T-helper 2 cell (primary cell): ENCODE measurements at regions not wholly inside any gene's neighbourhood (a gene's known extent, or its start where the extent isn't known, plus 50 kb on each side); places are given as distances from the start of the nearest gene placed in this dataset.
"Not testable (repeated sequence)": the region's sequence is repeated elsewhere in the genome, so short reads cannot be mapped to it uniquely, and the experiment has no call there.

ENCODE experiments used
- DNase-seq, 5 experiments: peaks; one replicate each; pipeline versions ENCODE4 v3.0.0 to v3.0.0-alpha.2; 2012 to 2022

DNA sequence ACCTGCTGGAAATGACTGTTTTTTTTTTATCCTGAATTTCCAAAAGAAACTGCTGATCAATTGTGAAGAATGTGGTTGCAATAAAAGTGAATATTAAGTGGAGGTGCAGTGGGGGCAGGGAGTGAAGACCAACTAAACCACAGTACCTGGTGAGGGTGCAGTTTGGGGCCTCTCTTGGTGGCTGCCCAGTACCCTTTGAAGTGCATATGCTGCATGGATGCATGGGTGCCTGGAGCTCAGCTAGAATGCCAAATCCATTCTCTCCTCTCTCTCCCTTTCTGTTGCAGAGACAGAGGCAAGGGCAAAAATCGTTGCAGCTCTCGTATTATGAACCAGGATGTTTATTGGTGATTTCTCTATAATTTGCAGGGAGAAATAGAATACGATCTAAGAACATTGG is 420.5 kb upstream of the ONECUT1 start:
- DNase-seq = no peak

DNA sequence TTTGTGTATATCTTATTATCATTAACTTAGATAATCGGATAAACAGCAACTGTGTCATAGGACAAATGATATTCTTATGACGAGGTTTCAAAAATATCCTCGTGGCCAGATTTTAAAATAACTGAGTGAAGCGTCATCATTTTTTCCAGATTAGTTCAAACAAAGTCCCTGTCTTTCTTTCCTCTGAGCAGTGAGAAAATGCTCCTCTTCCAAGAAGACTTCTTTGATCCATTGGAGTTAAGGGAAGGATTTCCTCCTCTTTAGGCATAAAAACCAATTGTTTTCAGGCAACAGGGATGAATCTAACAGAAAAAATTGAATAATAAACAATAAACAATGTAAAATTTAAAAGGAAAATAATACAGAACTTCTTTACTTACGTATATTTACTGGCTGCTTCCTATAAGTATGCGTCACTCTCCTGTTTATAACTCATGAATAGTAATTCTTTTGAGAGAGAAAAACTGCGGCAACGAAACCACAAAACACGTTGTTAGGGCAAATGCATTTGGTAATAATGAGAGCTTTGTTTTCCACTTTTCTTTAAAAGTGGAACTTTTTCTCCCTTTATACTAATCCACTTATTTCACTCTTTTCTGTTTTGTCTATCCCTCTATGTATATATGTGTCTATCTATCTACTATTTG is 419.4 kb upstream of the ONECUT1 start:
- no peak for DNase-seq

DNA sequence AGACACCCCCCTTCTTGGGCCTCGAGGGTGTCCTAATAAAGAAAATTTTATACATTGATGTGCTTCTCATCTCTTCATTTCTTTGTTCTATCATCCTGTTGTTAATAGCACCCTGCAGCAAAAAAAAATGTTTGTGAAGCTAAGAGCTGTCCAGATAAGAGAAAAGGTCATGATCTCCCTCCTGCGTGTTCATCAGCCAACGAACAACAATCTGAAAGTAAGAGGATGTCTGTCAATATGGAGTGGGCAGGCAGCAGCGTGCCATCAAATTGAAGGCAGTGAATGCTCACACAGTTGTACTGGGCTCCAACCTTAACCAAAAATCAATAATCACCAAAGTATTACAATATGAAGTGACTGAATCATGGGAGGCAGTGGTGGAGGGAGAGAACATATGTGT is 418.6 kb upstream of the ONECUT1 start:
- DNase-seq = no peak

DNA sequence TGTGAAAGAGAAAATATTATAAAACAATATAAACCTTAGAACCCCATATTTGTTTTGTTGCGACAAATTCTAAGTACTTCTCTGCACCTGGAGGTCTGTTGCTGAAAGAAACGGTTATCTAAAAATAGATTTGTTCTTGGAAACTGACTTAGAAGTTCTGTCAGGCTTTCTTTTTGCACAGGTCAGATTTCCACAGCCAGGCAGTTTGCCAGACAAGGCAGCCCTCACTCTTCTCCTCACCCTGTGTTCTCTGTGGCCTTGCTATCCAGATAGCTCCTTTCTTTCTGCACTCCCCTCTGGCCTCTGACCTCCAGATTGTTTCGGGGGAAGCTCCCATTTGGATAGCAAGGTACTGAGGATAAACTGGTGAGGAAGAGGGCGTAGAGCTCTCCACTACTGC is 413.3 kb upstream of the ONECUT1 start:
- DNase-seq = no peak

DNA sequence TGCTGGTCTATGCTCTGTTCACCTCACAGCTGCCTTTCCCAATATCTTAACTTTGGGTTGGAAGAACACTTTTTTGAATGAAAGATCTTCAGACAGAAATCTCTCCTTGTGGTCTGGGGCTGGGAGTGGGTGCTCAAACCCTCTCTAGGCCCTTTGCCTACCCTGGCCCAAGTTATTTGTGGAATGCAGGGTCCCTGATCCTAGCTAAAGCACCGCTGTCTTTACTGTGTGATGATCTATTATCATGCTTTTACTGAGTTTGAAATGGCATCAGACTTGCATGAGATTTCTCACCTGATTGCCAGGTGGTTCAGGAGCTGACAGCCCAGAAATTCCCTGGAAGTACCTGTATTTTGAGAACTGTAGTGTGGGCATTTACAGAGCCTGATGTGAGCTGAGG is 412.7 kb upstream of the ONECUT1 start:
- no peak for DNase-seq

DNA sequence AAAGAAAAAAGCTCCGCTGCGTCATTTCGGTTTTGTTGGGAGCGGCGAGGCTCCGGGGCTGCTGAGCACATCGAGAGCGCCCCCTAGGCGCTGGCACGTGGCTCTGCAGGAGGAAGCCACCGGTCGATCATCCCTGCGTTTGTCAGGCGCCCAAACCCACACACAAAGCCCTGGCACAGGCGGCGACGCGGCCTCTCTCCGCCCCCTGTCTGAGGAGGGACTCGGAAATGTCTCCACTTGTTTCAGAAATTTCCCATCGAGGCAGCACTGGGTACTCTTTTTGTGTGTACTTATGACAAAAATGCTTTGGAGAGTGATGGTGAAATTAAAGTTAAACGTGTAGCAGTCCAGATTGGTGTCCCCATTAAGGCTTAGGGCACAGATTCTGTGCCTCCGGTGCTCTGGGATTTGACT is 407.3 kb upstream of the ONECUT1 start:
- peak in 2 of 5 experiments; percentile 3 to 62 for DNase-seq

DNA sequence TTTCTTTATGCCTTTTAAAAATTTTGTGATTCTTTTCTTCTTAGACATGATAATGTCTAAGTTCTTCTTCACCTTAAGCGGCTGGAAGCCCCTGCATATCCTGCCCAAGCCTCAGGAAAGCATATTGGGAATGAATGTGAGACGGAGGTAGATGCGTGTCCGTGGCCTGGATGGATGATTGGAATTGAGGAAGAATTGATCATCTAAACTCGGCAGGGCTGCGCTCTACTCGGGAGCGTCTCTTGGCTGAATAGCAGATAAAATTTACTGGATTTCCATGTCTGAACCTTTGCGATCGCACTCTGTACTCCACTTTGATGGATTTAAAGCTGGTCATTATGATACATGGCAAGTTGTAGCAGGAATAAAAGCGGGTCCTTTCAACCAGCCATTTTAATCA is 406.7 kb upstream of the ONECUT1 start:
- DNase-seq = no peak

DNA sequence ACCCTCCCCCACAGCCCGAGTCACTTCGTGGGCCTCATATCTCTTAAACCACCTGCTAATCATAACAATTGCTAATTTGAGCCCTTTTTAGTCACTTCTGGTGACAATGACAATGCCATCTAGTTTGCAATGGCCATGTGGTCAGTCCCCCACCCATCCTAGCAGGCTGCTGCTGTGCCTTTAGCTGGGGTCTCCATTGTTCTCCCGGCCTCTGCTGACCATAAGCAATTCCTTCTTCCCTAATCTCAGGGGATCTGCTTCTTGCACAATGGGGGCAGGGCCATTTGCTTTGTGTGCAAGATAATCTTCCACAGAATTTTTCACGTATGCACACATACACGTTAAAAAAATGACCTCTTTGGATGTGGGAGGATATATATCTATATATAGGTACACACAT is 406.1 kb upstream of the ONECUT1 start:
- no peak for DNase-seq

DNA sequence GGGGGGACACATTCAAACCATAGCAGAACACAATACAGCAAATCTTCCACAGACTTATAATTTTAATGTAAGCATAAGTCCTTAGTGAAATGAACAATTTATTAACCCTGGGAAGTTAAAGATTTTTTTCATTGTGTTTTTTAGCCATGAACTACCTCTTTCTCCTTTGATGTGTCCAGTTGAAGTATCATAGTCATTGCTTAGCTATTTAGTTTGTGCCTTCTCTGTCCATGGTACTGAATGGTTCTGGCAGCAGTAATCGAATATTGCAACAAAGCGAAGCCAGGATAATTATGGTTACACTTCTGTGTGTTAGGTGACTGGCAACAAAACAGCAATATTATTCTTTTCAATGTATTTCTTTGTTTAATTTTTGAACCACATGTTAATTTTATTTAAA is 403.0 kb upstream of the ONECUT1 start:
- no peak for DNase-seq

DNA sequence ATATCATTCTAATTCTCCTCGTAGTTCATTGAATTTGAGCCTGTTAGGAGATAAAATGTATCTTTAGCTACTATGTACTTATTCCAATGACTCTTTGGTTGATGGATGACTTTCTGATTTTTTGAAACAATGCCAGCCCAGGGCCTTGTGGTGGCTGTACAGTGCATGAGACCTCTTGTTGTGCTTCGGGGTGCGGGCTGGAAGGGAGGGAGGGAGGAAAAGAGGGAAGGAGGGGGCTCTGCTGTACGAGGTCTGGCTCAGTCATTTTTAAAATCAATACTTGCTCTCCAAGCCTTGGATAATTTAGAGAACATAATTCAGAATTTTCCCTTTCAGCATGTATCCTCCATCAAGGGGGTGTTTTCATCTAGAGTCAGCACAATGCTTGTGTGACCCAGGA is 399.7 kb upstream of the ONECUT1 start:
- DNase-seq = no peak

DNA sequence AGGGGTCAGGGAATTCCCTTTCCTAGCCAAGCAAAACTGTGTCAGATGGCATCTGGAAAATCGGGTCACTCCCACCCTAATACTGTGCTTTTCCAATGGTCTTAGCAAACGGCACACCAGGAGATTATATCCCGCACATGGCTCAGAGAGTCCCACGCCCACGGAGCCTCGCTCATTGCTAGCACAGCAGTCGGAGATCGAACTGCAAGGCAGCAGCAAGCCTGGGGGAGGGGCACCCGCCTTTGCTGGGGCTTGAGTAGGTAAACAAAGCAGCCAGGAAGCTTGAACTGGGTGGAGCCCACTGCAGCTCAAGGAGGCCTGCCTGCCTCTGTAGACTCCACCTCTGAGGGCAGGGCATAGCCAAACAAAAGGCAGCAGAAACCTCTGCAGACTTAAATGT is 393.3 kb upstream of the ONECUT1 start:
- not testable (repeated sequence) for DNase-seq

DNA sequence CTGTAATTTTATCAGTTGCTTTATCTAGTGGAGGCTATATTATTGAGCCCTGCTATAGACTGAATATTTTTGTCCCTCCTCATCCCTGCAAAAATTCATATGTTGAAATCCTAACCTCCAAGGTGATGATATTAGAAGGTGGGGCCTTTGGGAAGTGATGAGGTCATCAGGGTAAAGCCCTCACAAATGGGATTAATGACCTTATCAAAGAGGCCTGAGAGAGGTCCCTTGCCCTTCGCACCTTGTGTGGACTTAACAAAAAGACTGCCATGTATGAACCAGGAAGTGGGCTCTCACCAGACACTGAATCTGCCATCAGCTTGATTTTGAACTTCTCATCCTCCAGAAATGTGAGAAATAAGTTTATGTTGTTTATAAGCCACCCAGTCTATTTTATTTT is 381.4 kb upstream of the ONECUT1 start:
- no peak for DNase-seq

DNA sequence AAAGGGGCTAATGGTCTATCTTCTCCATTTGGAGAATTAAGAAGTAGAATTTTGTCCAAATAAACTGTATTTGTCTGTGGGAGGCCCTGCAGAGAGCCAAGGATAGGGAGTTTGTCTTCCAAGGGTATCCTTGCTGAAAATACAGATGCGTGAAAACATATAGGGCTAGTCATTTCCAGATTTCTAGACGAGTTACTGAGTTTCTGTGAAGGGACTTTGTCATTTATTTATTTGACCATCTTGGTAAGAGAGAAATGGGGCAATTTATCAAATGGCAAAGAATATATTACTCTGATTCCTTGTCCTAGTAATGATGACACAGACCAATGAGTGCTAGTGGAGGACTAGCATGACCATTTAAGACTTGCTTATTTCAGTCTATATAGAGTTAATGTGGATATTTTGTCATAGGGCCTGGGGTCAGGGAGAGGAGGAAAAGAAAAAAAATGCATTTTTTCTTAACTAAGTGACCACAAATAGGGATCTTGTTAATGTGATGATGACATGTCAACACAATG is 376.6 kb upstream of the ONECUT1 start:
- no peak for DNase-seq

DNA sequence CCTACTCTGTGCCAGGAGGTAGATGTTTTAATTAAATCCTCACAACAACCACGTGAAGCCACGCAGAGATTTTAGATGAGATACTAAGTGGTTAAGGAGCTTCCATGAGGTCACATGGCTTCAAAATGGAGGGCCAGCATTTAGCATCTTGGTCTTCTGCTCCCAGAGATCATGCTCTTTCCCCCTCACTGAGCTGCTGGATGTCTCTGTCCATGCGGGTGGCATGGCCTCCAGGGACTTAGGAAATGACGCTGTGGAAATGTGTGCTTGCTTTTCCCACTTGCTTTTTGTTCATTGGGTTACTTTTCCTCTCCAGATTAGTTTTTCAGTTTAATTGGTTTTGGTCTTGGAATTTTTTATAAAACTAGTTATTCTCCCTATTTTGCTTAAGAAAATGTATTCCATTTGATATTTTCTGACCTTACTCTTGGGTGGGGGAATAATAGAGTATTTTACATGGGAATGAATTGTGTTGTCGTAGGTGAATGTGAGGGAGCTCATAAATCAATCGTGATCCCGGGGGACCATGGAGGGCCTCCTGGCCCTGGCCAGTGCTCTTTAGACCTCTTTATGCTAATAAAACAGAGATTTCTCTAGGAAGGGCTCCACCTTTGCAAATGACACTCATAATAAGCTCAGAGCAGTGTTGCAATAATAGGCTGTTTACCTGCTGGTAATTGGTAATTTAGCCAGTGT is 376.0 kb upstream of the ONECUT1 start:
- no peak for DNase-seq

DNA sequence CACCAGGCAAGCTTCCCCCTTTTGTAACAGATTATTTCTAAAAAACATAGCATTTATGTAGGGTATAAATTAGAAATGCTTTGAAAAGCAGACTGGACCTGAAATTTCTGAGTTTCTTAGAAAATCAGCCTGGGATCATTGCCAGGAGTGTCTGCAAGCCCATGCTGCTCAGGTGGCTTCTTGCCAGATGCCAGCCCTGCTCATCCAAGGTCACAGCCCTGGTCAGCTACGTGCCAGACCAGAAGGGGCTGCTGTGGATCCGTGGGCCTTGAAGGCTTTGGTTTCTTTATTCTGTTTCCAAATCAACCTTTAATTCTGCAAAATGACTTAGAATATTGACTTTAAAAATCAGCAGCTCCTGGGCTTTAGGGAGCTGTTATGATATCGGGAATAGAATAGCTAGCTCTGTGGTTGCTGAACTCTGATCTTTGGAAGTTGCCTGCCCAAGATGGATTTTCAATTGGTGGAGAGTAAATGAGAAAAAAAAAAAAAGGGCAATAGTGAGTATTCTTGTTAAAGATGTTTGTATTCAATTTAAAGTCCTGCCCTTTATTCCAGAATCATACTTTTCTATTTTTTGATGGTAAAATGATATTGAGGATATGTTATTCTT is 370.1 kb upstream of the ONECUT1 start:
- DNase-seq = no peak

DNA sequence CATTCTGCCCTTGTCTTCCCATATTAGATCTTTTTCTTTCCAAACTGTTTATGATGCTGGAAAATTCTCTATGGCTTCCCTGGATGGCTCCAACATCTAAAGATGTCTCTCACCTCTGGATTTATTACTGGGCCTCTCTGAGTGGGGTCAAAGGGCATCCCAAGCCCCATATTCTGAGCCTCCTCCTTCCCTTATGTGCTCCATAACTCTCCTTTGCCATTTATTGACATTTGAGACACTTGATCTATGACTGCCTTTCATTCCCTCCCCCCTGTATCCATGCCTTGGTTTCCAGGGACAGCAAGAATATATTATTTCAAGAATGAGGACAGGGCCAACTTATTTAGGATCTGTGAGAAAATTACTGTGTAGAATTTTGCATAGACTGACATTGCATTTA is 369.3 kb upstream of the ONECUT1 start:
- no peak for DNase-seq

DNA sequence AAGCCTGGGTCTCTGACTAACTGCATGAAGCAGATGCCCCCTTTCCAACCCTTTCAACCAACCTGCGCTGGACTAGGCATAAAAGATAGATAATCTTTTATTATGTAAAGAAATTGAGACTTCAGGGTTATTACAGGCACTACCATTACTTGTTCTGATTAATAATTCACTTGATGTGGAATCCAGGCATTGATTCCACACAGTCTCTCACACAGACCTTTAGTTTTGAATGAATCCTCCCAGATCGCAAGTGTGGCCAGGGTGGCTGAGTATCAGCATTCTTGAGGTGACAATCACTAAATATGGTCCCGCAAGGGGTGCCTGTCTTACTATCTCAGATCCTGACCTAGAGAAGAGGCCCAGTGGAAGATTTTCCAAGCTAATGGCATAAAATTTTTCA is 368.9 kb upstream of the ONECUT1 start:
- no peak for DNase-seq

DNA sequence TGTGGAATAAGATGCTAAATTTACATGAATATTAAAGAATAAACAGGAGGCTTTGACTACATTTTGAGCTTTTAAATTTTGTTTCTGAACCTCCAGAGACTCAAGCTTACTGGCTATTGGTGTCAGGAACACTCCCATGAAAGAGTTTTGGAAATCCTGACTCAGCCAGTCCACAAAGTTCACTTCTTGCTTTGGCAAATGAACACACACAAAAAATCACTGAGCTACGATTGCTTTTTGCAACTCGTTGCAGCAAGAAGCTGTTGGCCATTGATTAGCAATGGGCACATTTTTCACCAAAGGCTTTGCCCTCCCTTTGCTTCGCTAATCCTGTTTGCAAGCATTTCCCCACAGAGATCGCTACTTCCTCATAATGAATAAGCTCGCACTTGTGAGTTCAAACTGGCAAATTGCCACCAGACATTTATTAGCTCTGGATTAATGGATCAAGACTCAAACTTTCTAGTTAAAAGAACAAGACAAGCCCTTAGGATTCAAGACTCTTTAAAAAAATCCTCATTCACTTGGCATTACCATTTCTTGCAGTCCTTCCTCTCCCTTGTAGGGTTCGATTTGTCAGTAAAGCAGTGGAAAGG is 343.2 kb upstream of the ONECUT1 start:
- no peak for DNase-seq

DNA sequence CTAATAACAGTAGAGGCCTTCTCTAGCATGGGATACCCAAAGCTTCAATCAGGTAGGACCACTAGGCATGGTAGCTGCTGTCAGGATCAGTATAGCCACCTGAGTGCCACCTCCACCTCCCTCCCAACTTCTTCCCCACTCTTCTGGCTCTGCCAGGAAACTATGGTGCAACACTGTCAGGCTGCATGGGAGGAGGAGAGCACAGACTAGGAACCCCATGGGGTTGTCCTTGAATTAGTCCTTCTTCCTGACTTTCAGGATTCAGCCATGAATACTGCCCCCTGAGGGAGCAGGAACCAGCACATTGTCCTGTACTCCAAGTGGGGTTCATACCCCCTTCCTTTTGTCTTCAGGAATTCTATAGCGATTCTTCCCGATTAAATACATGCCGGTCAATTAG is 340.8 kb upstream of the ONECUT1 start:
- DNase-seq = no peak

DNA sequence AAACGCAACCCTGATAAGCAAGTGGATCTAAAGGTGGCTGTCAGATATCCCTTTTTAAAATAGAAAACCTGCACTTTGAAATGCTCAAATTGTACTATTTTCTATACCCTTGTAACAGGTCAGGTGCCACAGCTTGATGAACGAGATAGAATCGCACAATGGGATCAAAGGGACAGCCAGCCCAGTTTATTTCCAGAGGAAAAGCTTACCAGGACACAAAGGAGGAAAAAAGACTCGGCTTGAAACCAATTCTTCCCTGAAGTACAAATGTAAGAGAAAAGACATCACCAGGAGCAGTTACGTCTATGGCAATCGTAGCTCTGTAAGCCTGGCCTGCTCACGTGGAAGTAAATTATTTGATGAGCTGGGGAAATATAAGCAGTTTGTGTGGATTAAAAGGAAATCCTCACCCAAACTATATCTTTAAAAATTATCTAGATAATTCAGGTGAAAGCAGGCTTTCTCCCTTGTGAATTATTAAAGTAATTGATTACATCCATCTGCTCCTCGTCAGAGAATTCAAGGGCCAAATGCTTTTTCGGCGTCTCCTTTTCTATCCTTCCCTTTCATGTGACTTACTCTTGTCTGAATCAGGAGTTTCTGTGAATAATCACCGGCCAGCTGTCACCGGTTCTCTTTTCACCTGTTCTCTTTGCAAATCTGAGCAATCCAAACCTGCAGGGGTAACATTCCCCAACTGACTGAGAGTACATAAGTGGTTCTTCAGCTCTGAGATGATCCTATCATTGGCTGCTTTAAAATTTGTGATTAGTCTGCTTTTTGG is 339.2 kb upstream of the ONECUT1 start:
- no peak for DNase-seq

DNA sequence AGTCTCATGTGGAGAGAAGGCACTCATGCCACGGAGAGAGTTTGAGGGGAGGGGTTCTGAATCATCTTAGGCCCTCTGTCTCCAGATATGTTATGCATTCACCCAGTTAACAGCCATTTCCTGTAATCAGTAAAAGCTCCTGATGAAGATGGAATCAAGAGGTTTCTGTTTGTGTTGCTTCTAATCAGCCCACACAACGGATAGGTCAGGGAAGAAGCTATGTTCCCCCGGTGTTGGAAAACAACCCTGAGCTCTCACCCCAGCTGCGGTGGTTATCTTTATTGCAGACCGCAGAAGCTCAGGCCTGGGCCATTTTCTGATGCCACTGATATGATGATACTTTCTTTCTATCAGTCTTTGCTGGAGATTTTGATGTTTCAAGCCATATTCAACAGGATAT is 338.5 kb upstream of the ONECUT1 start:
- DNase-seq = no peak

DNA sequence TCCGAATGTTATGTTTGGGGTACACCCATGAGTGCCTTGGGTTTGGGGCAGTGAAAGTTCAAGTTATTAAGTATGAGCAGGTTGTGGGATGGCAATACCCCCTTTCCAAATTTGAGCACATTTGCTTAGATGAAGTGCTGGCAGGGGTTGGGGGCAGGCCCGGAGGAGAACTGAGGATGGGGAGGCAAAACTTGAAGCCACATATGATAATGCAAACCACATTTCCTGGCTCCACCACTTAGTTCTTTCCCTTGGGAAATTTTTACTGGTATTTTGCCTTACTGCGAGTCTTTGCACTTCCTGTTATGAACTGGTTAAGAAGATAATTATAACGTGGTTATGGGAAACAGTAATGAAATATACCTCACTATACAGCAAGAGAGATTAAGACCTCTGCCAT is 336.0 kb upstream of the ONECUT1 start:
- no peak for DNase-seq

DNA sequence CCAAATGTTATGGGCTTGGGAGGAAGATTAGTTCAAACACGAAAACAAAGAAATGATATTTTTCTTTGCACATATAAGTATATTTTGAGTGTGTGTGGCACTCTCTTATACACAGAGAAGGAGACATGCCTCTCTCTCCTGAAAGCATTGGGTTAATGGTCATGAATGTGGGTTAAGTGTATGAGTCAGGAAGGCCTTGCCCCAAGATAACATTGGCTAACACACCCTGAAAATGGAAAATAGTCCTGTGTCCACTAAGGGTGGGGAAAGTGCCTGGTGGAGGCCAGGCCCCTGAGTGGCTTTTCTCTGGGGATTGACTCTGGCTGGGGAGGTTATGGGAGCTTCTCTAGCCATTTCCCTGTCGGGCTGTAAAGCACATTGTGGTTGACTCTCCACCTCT is 332.7 kb upstream of the ONECUT1 start:
- no peak for DNase-seq
